T-helper 2 cell (primary cell): ENCODE measurements at regions not wholly inside any gene's neighbourhood (a gene's known extent, or its start where the extent isn't known, plus 50 kb on each side); places are given as distances from the start of the nearest gene placed in this dataset.
"Not testable (repeated sequence)": the region's sequence is repeated elsewhere in the genome, so short reads cannot be mapped to it uniquely, and the experiment has no call there.

ENCODE experiments used
- DNase-seq, 5 experiments: peaks; one replicate each; pipeline versions ENCODE4 v3.0.0 to v3.0.0-alpha.2; 2012 to 2022

- no peak for DNase-seq
Observed at GRCh38 chrX:500481-501010, 113.8 kb upstream of the PPP2R3B start.

GRCh38 chrX:506341-506740 lies 119.6 kb upstream of the PPP2R3B start:
- DNase-seq, result no peak

GRCh38 chrX:508163-508562 lies 121.5 kb upstream of the PPP2R3B start:
- DNase-seq, result no peak

- not testable (repeated sequence) for DNase-seq
Observed at GRCh38 chrX:508821-509220, 121.8 kb upstream of the SHOX start.

GRCh38 chrX:511089-511488 lies 119.5 kb upstream of the SHOX start:
- not testable (repeated sequence) for DNase-seq

- no peak for DNase-seq
Observed at GRCh38 chrX:518319-518718, 112.3 kb upstream of the SHOX start.

- no peak for DNase-seq
Observed at GRCh38 chrX:519741-520140, 110.8 kb upstream of the SHOX start.

- no peak for DNase-seq
Observed at GRCh38 chrX:522456-522855, 108.1 kb upstream of the SHOX start.

- no peak for DNase-seq
Observed at GRCh38 chrX:525134-525533, 105.5 kb upstream of the SHOX start.

- DNase-seq, result peak in 1 of 5 experiments; percentile 20
Observed at GRCh38 chrX:526295-527224, 104.0 kb upstream of the SHOX start.

GRCh38 chrX:530726-531610 lies 99.6 kb upstream of the SHOX start:
- no peak for DNase-seq

- no peak for DNase-seq
Observed at GRCh38 chrX:531611-531936, 99.0 kb upstream of the SHOX start.

- DNase-seq, result no peak
Observed at GRCh38 chrX:534804-535203, 95.8 kb upstream of the SHOX start.

GRCh38 chrX:536616-537015 lies 94.0 kb upstream of the SHOX start:
- no peak for DNase-seq

GRCh38 chrX:537151-537550 lies 93.4 kb upstream of the SHOX start:
- no peak for DNase-seq

GRCh38 chrX:538311-538710 lies 92.3 kb upstream of the SHOX start:
- no peak for DNase-seq

- DNase-seq, result not testable (repeated sequence)
Observed at GRCh38 chrX:541006-541405, 89.6 kb upstream of the SHOX start.

- no peak for DNase-seq
Observed at GRCh38 chrX:542179-542578, 88.4 kb upstream of the SHOX start.

- DNase-seq, result no peak
Observed at GRCh38 chrX:545452-545885, 85.1 kb upstream of the SHOX start.

- no peak for DNase-seq
Observed at GRCh38 chrX:550514-550913, 80.1 kb upstream of the SHOX start.

- DNase-seq, result no peak
Observed at GRCh38 chrX:551306-551705, 79.3 kb upstream of the SHOX start.

GRCh38 chrX:552496-552895 lies 78.1 kb upstream of the SHOX start:
- DNase-seq, result no peak

GRCh38 chrX:554271-554670 lies 76.3 kb upstream of the SHOX start:
- no peak for DNase-seq
